ENCODE measurements at regions not wholly inside any gene's neighbourhood (a gene's known extent, or its start where the extent isn't known, plus 50 kb on each side); places are given as distances from the start of the nearest gene placed in this dataset.
"Not testable (repeated sequence)": the region's sequence is repeated elsewhere in the genome, so short reads cannot be mapped to it uniquely, and the experiment has no call there.

GRCh38 chr2:138249207-138249606, 252.4 kb upstream of the SPOPL start:
- H3K4me1 Mint-ChIP-seq (ENCODE audit: low read depth in 2 of 2) = no peaks in the 10 kb centered on the region
- no peak for DNase-seq
- H3K36me3 Mint-ChIP-seq (ENCODE audit: insufficient read depth) = no peaks in the 10 kb centered on the region
- no peaks in the 10 kb centered on the region for H3K27me3 Mint-ChIP-seq
- H3K9me3 Mint-ChIP-seq = peaks cover 0 to 2% of the 10 kb centered on the region in 2 donors
- H3K27ac Mint-ChIP-seq = no peak overlapping the region
- no peak for ATAC-seq (replicated peaks)
- no peak overlapping the region for H3K4me3 Mint-ChIP-seq

- not testable (repeated sequence) for H3K4me1 Mint-ChIP-seq (ENCODE audit: low read depth in 2 of 2); H3K36me3 Mint-ChIP-seq (ENCODE audit: insufficient read depth); H3K27me3 Mint-ChIP-seq; H3K27ac Mint-ChIP-seq; H3K9me3 Mint-ChIP-seq; H3K4me3 Mint-ChIP-seq; ATAC-seq (replicated peaks); DNase-seq
Measured at GRCh38 chr2:138250843-138251320, 250.7 kb upstream of the SPOPL start.

GRCh38 chr2:138252587-138252986, 249.0 kb upstream of the SPOPL start:
- Mint-ChIP-seq H3K4me1 (ENCODE audit: low read depth in 2 of 2) (no peaks in the 10 kb centered on the region), H3K27me3 (no peaks in the 10 kb centered on the region), H3K27ac (no peak overlapping the region), H3K4me3 (no peak overlapping the region), H3K9me3 (peaks cover 0 to 11% of the 10 kb centered on the region in 2 donors), H3K36me3 (ENCODE audit: insufficient read depth) (no peaks in the 10 kb centered on the region)
- ATAC-seq (replicated peaks) (no peak), DNase-seq (no peak)

- Mint-ChIP-seq H3K27ac (no peak overlapping the region), H3K9me3 (peaks cover 0 to 11% of the 10 kb centered on the region in 2 donors), H3K36me3 (ENCODE audit: insufficient read depth) (no peaks in the 10 kb centered on the region), H3K4me1 (ENCODE audit: low read depth in 2 of 2) (no peaks in the 10 kb centered on the region), H3K4me3 (no peak overlapping the region), H3K27me3 (no peaks in the 10 kb centered on the region)
- ATAC-seq (replicated peaks) = no peak
- DNase-seq = no peak
Measured at GRCh38 chr2:138255670-138256069, 245.9 kb upstream of the SPOPL start.

DNA sequence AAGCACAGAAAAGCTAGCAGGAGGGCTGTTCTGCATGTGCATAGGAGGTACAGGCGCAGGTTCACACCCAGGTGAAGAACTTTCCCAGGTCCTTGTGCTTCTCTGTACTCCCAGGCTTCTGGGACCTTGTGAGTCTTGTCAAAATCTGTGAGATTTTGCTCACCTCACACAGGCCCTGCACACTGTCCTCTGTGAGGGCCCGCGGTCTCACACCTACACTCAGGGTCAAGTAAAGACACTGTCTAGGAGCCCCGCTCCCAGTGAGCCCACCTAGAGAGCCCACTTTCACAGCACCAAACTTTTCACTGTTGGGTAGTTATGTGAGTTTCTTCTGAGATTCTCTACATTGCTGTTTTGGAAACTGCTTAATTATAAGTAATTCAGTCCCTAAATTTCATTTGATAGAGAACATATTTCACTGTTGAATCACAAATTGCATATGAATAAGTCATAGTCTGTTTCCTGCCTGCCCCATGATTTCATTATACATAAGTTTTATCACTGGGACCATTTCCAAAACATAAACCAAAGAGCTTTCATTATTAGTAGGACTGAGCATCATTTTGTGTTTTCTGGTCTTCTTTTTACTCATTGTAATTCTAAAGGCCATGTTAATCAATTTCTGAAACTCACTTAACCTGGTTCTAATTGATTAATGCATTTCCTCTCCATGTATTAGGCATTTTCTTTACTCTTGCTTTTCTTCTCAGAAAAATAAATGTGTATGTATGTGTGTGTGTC, 234.2 kb upstream of the SPOPL start:
- ATAC-seq (replicated peaks) = no peak
- Mint-ChIP-seq H3K27ac (no peak overlapping the region), H3K27me3 (no peaks in the 10 kb centered on the region)

GRCh38 chr2:138267902-138268254, 233.7 kb upstream of the SPOPL start:
- no peak for ATAC-seq (replicated peaks)

More for the DNA sequence above, 234.2 kb upstream of the SPOPL start:
- DNase-seq = no peak
- Mint-ChIP-seq H3K4me3 (no peak overlapping the region), H3K4me1 (ENCODE audit: low read depth in 2 of 2) (no peaks in the 10 kb centered on the region), H3K9me3 (peaks cover 0 to 19% of the 10 kb centered on the region in 2 donors), H3K36me3 (ENCODE audit: insufficient read depth) (no peaks in the 10 kb centered on the region)

DNA sequence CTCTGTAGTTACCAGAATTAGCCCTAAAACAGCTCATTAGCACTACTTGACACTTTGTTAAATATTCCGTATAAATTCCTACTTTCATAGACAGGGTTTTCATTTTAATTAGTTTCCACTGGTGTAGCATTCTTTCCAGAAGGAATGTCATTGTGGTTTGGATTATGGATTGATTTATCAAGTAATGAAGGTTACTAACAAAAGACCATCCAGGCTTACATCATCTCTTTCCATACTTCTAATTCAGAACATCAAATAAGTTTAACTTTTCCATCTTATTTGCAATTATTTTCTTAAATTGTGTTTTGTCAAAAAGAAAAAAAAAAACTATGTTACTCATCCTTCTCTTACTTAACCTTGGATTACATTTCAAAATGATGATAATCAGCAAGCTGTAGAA, 231.8 kb upstream of the SPOPL start:
- Mint-ChIP-seq H3K27me3 (no peaks in the 10 kb centered on the region), H3K4me1 (ENCODE audit: low read depth in 2 of 2) (no peaks in the 10 kb centered on the region), H3K36me3 (ENCODE audit: insufficient read depth) (no peaks in the 10 kb centered on the region), H3K9me3 (peaks cover 3 to 11% of the 10 kb centered on the region in 2 donors), H3K4me3 (no peak overlapping the region), H3K27ac (no peak overlapping the region)
- no peak for ATAC-seq (replicated peaks)
- DNase-seq = no peak

More at GRCh38 chr2:138267902-138268254, 233.7 kb upstream of the SPOPL start:
- Mint-ChIP-seq H3K36me3 (ENCODE audit: insufficient read depth) (no peaks in the 10 kb centered on the region), H3K27me3 (no peaks in the 10 kb centered on the region), H3K4me1 (ENCODE audit: low read depth in 2 of 2) (no peaks in the 10 kb centered on the region), H3K9me3 (peaks cover 0 to 15% of the 10 kb centered on the region in 2 donors), H3K4me3 (no peak overlapping the region), H3K27ac (no peak overlapping the region)
- DNase-seq = no peak

GRCh38 chr2:138271467-138271866, 230.1 kb upstream of the SPOPL start:
- Mint-ChIP-seq H3K27ac (no peak overlapping the region), H3K36me3 (ENCODE audit: insufficient read depth) (no peaks in the 10 kb centered on the region), H3K4me3 (no peak overlapping the region), H3K27me3 (no peaks in the 10 kb centered on the region), H3K4me1 (ENCODE audit: low read depth in 2 of 2) (no peaks in the 10 kb centered on the region), H3K9me3 (peaks cover 3 to 11% of the 10 kb centered on the region in 2 donors)
- DNase-seq (no peak), ATAC-seq (replicated peaks) (no peak)

GRCh38 chr2:138272524-138273195, 228.9 kb upstream of the SPOPL start:
- Mint-ChIP-seq H3K36me3 (ENCODE audit: insufficient read depth) (no peaks in the 10 kb centered on the region), H3K9me3 (peaks cover 3 to 11% of the 10 kb centered on the region in 2 donors), H3K4me1 (ENCODE audit: low read depth in 2 of 2) (no peaks in the 10 kb centered on the region), H3K27ac (no peak overlapping the region), H3K4me3 (no peak overlapping the region), H3K27me3 (no peaks in the 10 kb centered on the region)
- DNase-seq (no peak), ATAC-seq (replicated peaks) (no peak)

DNA sequence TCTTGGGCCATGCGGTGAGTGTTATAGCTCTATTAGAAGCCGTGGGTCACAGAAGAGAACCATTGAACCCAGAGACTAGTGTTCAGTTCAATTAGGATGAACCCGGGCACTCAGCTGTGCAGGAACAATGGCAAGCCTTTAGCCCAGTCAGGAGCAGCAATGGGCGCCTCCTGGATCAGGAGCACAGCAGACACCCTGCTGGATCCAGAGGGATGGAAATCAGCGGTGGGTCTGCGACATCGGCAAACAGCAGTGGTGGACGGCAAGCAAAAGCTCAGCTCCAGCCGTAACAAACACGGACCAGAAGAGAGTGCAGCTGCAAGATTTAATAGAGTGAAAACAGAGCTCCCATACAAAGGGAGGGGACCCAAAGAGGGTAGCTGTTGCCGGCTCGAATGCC, 228.3 kb upstream of the SPOPL start:
- peaks cover 3 to 11% of the 10 kb centered on the region in 2 donors for H3K9me3 Mint-ChIP-seq
- H3K4me3 Mint-ChIP-seq; ATAC-seq (replicated peaks); H3K36me3 Mint-ChIP-seq (ENCODE audit: insufficient read depth); H3K27me3 Mint-ChIP-seq; DNase-seq; H3K27ac Mint-ChIP-seq; H3K4me1 Mint-ChIP-seq (ENCODE audit: low read depth in 2 of 2): not testable (repeated sequence)

GRCh38 chr2:138274421-138275291, 226.9 kb upstream of the SPOPL start:
- no peaks in the 10 kb centered on the region for H3K36me3 Mint-ChIP-seq (ENCODE audit: insufficient read depth)
- H3K4me1 Mint-ChIP-seq (ENCODE audit: low read depth in 2 of 2) = no peaks in the 10 kb centered on the region
- no peak overlapping the region for H3K4me3 Mint-ChIP-seq
- no peak overlapping the region for H3K27ac Mint-ChIP-seq
- H3K9me3 Mint-ChIP-seq = peaks cover 3 to 11% of the 10 kb centered on the region in 2 donors
- ATAC-seq (replicated peaks) = no peak
- H3K27me3 Mint-ChIP-seq = no peaks in the 10 kb centered on the region
- no peak for DNase-seq

DNA sequence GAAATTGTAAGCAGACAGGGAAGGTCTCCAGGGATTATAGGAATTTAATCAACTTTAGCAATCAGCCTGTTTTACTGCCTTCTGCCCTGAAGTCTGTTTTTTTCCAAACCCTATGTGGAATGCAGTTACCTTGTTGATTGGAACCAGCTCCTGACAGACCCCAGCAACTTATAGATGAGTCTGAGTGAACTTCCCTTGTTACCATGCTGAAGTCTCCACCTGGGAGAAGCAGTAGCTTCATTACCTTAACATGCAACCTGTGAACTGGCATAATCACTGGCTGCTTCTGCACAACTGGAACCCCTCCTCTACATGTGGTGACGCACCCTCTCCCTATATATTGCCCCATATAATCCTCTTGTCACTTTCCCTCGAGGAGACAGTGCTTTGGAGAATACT, 226.3 kb upstream of the SPOPL start:
- Mint-ChIP-seq H3K36me3 (ENCODE audit: insufficient read depth) (no peaks in the 10 kb centered on the region), H3K27ac (no peak overlapping the region), H3K4me3 (no peak overlapping the region), H3K27me3 (no peaks in the 10 kb centered on the region), H3K9me3 (peaks cover 3 to 11% of the 10 kb centered on the region in 2 donors), H3K4me1 (ENCODE audit: low read depth in 2 of 2) (no peaks in the 10 kb centered on the region)
- no peak for DNase-seq
- ATAC-seq (replicated peaks) = no peak

DNA sequence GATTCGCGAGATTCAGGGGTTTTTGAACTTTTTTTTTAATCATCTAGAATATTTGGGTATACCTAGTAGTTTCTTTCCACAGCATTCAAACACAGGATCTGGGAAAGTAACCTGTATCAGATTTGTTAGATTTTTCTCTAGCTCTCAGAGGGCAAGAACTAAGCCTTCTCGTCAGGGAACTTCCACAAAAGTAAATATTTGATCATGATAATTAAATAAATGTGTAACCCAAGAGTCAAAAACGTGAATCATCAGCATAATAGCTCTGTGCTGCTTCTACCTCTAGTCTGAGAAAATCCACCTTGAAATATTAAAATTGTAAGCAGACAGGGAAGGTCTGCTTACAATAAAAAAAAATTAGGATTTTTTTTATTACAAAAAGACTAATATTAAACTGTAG, 225.7 kb upstream of the SPOPL start:
- no peak for DNase-seq
- H3K27ac Mint-ChIP-seq = no peak overlapping the region
- peaks cover 3 to 11% of the 10 kb centered on the region in 2 donors for H3K9me3 Mint-ChIP-seq
- H3K27me3 Mint-ChIP-seq = no peaks in the 10 kb centered on the region
- H3K4me1 Mint-ChIP-seq (ENCODE audit: low read depth in 2 of 2) = no peaks in the 10 kb centered on the region
- no peak overlapping the region for H3K4me3 Mint-ChIP-seq
- H3K36me3 Mint-ChIP-seq (ENCODE audit: insufficient read depth) = no peaks in the 10 kb centered on the region
- no peak for ATAC-seq (replicated peaks)
